ENCODE measurements at regions not wholly inside any gene's neighbourhood (a gene's known extent, or its start where the extent isn't known, plus 50 kb on each side); places are given as distances from the start of the nearest gene placed in this dataset.

- TF ChIP-seq, protein P1, sequence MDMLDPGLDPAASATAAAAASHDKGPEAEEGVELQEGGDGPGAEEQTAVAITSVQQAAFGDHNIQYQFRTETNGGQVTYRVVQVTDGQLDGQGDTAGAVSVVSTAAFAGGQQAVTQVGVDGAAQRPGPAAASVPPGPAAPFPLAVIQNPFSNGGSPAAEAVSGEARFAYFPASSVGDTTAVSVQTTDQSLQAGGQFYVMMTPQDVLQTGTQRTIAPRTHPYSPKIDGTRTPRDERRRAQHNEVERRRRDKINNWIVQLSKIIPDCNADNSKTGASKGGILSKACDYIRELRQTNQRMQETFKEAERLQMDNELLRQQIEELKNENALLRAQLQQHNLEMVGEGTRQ (IDR thresholded peaks at IDR 0.05; ENCODE audit: low read depth, low read length): no peak
- TF ChIP-seq CTCF (conservative IDR thresholded peaks at IDR 0.05; ENCODE audit: low read depth, low read length) (no peak), POLR2A (IDR thresholded peaks at IDR 0.05; ENCODE audit: low read depth, low read length) (no peak), RAD21 (IDR thresholded peaks at IDR 0.05; ENCODE audit: low read length) (no peak), RFX5 (IDR thresholded peaks at IDR 0.05; ENCODE audit: low read depth, low read length) (no peak), SMC3 (IDR thresholded peaks at IDR 0.05; ENCODE audit: low read depth, low read length) (no peak), FOS (IDR thresholded peaks at IDR 0.05; ENCODE audit: low read depth, low read length) (no peak), MXI1 (IDR thresholded peaks at IDR 0.05; ENCODE audit: borderline replicate concordance, low read depth, low read length) (no peak), MAZ (IDR thresholded peaks at IDR 0.05; ENCODE audit: borderline replicate concordance, low read depth, low read length) (no peak), RCOR1 (IDR thresholded peaks at IDR 0.05; ENCODE audit: insufficient replicate concordance, low read length) (no peak)
- TF ChIP-seq, protein P2, sequence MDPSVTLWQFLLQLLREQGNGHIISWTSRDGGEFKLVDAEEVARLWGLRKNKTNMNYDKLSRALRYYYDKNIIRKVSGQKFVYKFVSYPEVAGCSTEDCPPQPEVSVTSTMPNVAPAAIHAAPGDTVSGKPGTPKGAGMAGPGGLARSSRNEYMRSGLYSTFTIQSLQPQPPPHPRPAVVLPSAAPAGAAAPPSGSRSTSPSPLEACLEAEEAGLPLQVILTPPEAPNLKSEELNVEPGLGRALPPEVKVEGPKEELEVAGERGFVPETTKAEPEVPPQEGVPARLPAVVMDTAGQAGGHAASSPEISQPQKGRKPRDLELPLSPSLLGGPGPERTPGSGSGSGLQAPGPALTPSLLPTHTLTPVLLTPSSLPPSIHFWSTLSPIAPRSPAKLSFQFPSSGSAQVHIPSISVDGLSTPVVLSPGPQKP (IDR thresholded peaks at IDR 0.05; ENCODE audit: borderline replicate concordance, low read depth, low read length): no peak
Observed at GRCh38 chrX:46185923-46186810, 359.1 kb downstream of the ZNF674 start.

Measured in IMR-90 (cell line).